ENCODE measurements at regions not wholly inside any gene's neighbourhood (a gene's known extent, or its start where the extent isn't known, plus 50 kb on each side); places are given as distances from the start of the nearest gene placed in this dataset. TPM values are rescaled to one million over a fixed set of nuclear protein-coding genes. Genes with fewer than 3 reads are reported as not detected.

DNA sequence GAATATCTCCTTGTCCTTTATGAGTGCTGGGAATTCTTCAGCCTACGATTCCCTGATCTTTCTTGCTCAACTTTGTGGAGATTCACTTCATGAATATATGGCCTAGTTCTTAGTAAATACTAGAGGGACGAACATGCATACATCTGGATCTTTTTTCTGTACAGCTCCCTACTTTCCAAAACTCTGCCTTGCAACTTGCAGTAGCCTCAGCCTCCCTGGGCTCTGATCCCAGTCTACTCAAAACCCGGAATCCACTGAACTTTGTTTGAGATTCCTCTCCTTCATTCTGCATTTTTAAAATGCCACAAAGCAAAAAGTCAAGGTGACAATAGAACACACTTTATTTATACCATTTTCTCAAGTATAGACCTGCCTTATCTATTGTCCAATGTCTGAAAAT, 50.0 kb upstream of the PCDH7 start:
- peak overlapping the region in 1 of 7 donors; percentile 2 for H3K27ac Mint-ChIP-seq
- H3K36me3 ChIP-seq (replicated peaks in 1 of 2; ENCODE audit: control insufficient read depth in 1 of 2, insufficient read depth in 2 of 2, low read length in 2 of 2) = no peaks in the 10 kb centered on the region
- H3K79me2 ChIP-seq (ENCODE audit: insufficient read depth, low read length) = no peaks in the 10 kb centered on the region
- H3K4me1 ChIP-seq (ENCODE audit: control insufficient read depth in 1 of 2, insufficient read depth in 2 of 2, low read length in 2 of 2) = no peaks in the 10 kb centered on the region
- H3K9me3 ChIP-seq (replicated peaks in 1 of 2; ENCODE audit: control insufficient read depth in 1 of 2, insufficient read depth in 1 of 2, low read length in 2 of 2) = no peaks in the 10 kb centered on the region
- WGBS (ENCODE audit: insufficient coverage) = no CpG with 5 or more reads among the region's 3 CpGs
- H3K36me3 Mint-ChIP-seq = no peaks in the 10 kb centered on the region
- no peaks in the 10 kb centered on the region for H3K27me3 ChIP-seq (ENCODE audit: control insufficient read depth in 2 of 2, insufficient read depth in 2 of 2, low read length in 2 of 2)
- no peaks in the 10 kb centered on the region for H3K27me3 Mint-ChIP-seq (ENCODE audit: low read depth in 3 of 3)
- no peak overlapping the region for H2AFZ ChIP-seq (ENCODE audit: insufficient read depth, low read depth, low read length, poor library complexity, severe bottlenecking)
- no peak overlapping the region for H3K4me2 ChIP-seq (replicated peaks; ENCODE audit: extremely low read depth, low read length, poor library complexity, severe bottlenecking)
- H3K9me3 Mint-ChIP-seq = peaks cover 0 to 2% (median 0%) of the 10 kb centered on the region in 7 donors
- H4K20me1 ChIP-seq (ENCODE audit: insufficient read depth, low read length) = no peaks in the 10 kb centered on the region
- H3K27ac ChIP-seq (ENCODE audit: low read depth in 1 of 2, low read length in 2 of 2) = no peak overlapping the region
- H3K4me3 Mint-ChIP-seq = no peak overlapping the region
- intact Hi-C loops (cut with micrococcal nuclease) = no loop called here
- no peak overlapping the region for H3K9ac ChIP-seq (ENCODE audit: insufficient read depth, low read length, poor library complexity, severe bottlenecking)
- no peak for DNase-seq
- H3K4me3 ChIP-seq (replicated peaks in 1 of 3; ENCODE audit: low read depth in 2 of 3, low read length in 3 of 3) = no peak overlapping the region
- no peaks in the 10 kb centered on the region for H3K4me1 Mint-ChIP-seq
- TF ChIP-seq, protein P1, sequence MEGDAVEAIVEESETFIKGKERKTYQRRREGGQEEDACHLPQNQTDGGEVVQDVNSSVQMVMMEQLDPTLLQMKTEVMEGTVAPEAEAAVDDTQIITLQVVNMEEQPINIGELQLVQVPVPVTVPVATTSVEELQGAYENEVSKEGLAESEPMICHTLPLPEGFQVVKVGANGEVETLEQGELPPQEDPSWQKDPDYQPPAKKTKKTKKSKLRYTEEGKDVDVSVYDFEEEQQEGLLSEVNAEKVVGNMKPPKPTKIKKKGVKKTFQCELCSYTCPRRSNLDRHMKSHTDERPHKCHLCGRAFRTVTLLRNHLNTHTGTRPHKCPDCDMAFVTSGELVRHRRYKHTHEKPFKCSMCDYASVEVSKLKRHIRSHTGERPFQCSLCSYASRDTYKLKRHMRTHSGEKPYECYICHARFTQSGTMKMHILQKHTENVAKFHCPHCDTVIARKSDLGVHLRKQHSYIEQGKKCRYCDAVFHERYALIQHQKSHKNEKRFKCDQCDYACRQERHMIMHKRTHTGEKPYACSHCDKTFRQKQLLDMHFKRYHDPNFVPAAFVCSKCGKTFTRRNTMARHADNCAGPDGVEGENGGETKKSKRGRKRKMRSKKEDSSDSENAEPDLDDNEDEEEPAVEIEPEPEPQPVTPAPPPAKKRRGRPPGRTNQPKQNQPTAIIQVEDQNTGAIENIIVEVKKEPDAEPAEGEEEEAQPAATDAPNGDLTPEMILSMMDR (IDR thresholded peaks at IDR 0.05) = no peak

Small RNA genes in the stretch of these regions (small RNA-seq; reads per million reads assigned to genes)
- not detected for gene AC097510.1 (ENCODE audit: insufficient read length, low read depth)

Data from CD14-positive monocyte (primary cell).